SU-DHL-6 (cell line): ENCODE measurements at regions not wholly inside any gene's neighbourhood (a gene's known extent, or its start where the extent isn't known, plus 50 kb on each side); places are given as distances from the start of the nearest gene placed in this dataset.

Experiments
- EZH2phosphoT487 ChIP-seq: fragments of 200-600 bp; sonication (generic), shearing (Covaris generic); conservative IDR thresholded peaks from 2 replicates; pipeline ENCODE4 v1.6.1; 2018; ENCODE audit warnings: mild to moderate bottlenecking, antibody characterized with exemption, low read length, moderate library complexity, mixed read lengths
- TF ChIP-seq, protein P1 (sequence below): fragments of 200-600 bp; sonication (generic); IDR thresholded peaks from one replicate; pipeline ENCODE4 v1.5.1; 2017; ENCODE audit warnings: antibody characterized with exemption, mild to moderate bottlenecking, low read length, moderate library complexity; ENCODE audit not compliant: insufficient read depth, poor library complexity, severe bottlenecking

DNA sequence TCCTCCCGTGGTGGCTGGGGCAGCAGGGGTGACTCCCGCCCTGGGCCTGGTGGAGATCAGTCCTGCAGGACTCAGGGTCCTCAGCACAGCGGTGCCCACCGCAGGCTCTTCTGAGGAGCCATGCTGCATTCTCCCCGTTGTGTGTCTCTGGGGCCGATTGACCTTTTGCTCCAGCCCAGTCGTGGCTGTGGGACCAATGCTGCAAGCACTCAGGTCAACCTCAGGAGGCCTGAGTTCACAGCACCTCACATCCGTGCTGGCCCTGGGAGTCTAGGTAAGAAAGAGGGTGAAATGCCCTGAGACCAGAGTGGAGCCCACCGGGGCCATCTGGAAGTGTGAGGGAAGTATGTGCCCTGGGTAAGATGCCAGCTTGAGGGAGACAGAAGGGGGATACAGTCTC lies 316.1 kb upstream of the B3GAT1 start:
- TF ChIP-seq, protein P1, sequence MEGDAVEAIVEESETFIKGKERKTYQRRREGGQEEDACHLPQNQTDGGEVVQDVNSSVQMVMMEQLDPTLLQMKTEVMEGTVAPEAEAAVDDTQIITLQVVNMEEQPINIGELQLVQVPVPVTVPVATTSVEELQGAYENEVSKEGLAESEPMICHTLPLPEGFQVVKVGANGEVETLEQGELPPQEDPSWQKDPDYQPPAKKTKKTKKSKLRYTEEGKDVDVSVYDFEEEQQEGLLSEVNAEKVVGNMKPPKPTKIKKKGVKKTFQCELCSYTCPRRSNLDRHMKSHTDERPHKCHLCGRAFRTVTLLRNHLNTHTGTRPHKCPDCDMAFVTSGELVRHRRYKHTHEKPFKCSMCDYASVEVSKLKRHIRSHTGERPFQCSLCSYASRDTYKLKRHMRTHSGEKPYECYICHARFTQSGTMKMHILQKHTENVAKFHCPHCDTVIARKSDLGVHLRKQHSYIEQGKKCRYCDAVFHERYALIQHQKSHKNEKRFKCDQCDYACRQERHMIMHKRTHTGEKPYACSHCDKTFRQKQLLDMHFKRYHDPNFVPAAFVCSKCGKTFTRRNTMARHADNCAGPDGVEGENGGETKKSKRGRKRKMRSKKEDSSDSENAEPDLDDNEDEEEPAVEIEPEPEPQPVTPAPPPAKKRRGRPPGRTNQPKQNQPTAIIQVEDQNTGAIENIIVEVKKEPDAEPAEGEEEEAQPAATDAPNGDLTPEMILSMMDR = no peak
- no peak for TF ChIP-seq EZH2phosphoT487
